Osteoblast (primary cell): ENCODE measurements at regions not wholly inside any gene's neighbourhood (a gene's known extent, or its start where the extent isn't known, plus 50 kb on each side); places are given as distances from the start of the nearest gene placed in this dataset.
A peak's percentile ranks its signal among the peaks of the same experiment; 100 is the strongest.

Source experiments
- DNase-seq: peaks from one replicate; pipeline ENCODE4 v3.0.0; 2011; ENCODE audit warnings: low spot score, mixed read lengths; ENCODE audit not compliant: insufficient read length; ENCODE audit errors: missing footprints
- H2AFZ ChIP-seq: 2 replicates; pipeline ENCODE4 v1.6.0; 2011; ENCODE audit warnings: mild to moderate bottlenecking, low read length
- H3K27ac ChIP-seq: 2 replicates; pipeline ENCODE4 v1.5.1; 2011; ENCODE audit warnings: mild to moderate bottlenecking, low read depth, low read length, moderate library complexity
- H3K27me3 ChIP-seq: 2 replicates; pipeline ENCODE4 v1.6.0; 2012; ENCODE audit warnings: mild to moderate bottlenecking, control low read depth, inconsistent platforms, low read length, moderate library complexity; ENCODE audit not compliant: insufficient read depth
- H3K36me3 ChIP-seq: 2 replicates; pipeline ENCODE4 v1.5.1; 2011; ENCODE audit warnings: mild to moderate bottlenecking, low read length, control low read depth, moderate library complexity; ENCODE audit not compliant: insufficient read depth
- H3K4me1 ChIP-seq: 2 replicates; pipeline ENCODE4 v1.5.1; 2011; ENCODE audit warnings: mild to moderate bottlenecking, low read length, control low read depth, moderate library complexity; ENCODE audit not compliant: insufficient read depth
- H3K4me2 ChIP-seq: 2 replicates; pipeline ENCODE4 v1.6.0; 2011; ENCODE audit warnings: mild to moderate bottlenecking, low read length; ENCODE audit not compliant: insufficient read depth
- H3K4me3 ChIP-seq: fragments of 200-600 bp; sonication (generic); 3 replicates; pipeline ENCODE4 v1.5.1; 2012; ENCODE audit warnings: mild to moderate bottlenecking, low read length, inconsistent platforms; ENCODE audit not compliant: insufficient read depth
- H3K79me2 ChIP-seq: 2 replicates; pipeline ENCODE4 v1.6.0; 2012; ENCODE audit warnings: mild to moderate bottlenecking, low read length, control low read depth, inconsistent platforms; ENCODE audit not compliant: insufficient read depth
- H3K9me3 ChIP-seq: 2 replicates; pipeline ENCODE4 v1.5.1; 2011; ENCODE audit warnings: low read depth, low read length, control low read depth
- H4K20me1 ChIP-seq: 2 replicates; pipeline ENCODE4 v1.6.0; 2012; ENCODE audit warnings: mild to moderate bottlenecking, low read length, control low read depth; ENCODE audit not compliant: insufficient read depth
- CTCF ChIP-seq: IDR thresholded peaks from 2 replicates; pipeline ENCODE4 v1.5.1; 2011; ENCODE audit warnings: mild to moderate bottlenecking, low read depth, low read length, moderate library complexity; ENCODE audit errors: extremely low read depth

GRCh38 chr10:120007261-120007660, 114.7 kb downstream of the SEC23IP start:
- H3K27ac ChIP-seq, result no peak overlapping the region
- DNase-seq, result no peak
- TF ChIP-seq CTCF, result no peak
- H3K4me2 ChIP-seq, result no peak overlapping the region
- no peaks in the 10 kb centered on the region for H3K4me1 ChIP-seq
- H2AFZ ChIP-seq, result no peak overlapping the region
- H3K79me2 ChIP-seq, result no peaks in the 10 kb centered on the region
- H3K4me3 ChIP-seq, result no peak overlapping the region
- H4K20me1 ChIP-seq, result no peaks in the 10 kb centered on the region
- H3K9me3 ChIP-seq, result no peaks in the 10 kb centered on the region
- no peaks in the 10 kb centered on the region for H3K27me3 ChIP-seq
- H3K36me3 ChIP-seq, result no peaks in the 10 kb centered on the region

- H3K4me2 ChIP-seq, result no peak overlapping the region
- H3K9me3 ChIP-seq, result no peaks in the 10 kb centered on the region
Observed at GRCh38 chr10:120011359-120012130, 119.0 kb downstream of the SEC23IP start.

GRCh38 chr10:120012131-120012400, 119.5 kb downstream of the SEC23IP start:
- Histone ChIP-seq H3K36me3 (no peaks in the 10 kb centered on the region), H3K79me2 (no peaks in the 10 kb centered on the region), H3K4me3 (no peak overlapping the region), H3K27ac (no peak overlapping the region), H3K4me1 (no peaks in the 10 kb centered on the region), H4K20me1 (no peaks in the 10 kb centered on the region), H3K9me3 (no peaks in the 10 kb centered on the region), H2AFZ (no peak overlapping the region), H3K4me2 (no peak overlapping the region), H3K27me3 (no peaks in the 10 kb centered on the region)
- DNase-seq, result no peak
- TF ChIP-seq CTCF, result no peak

More at GRCh38 chr10:120011359-120012130, 119.0 kb downstream of the SEC23IP start:
- no peaks in the 10 kb centered on the region for H3K79me2 ChIP-seq
- no peak overlapping the region for H3K4me3 ChIP-seq
- no peak for TF ChIP-seq CTCF
- no peak overlapping the region for H3K27ac ChIP-seq
- no peaks in the 10 kb centered on the region for H3K36me3 ChIP-seq
- H3K27me3 ChIP-seq, result no peaks in the 10 kb centered on the region
- H4K20me1 ChIP-seq, result no peaks in the 10 kb centered on the region
- H2AFZ ChIP-seq, result no peak overlapping the region
- no peaks in the 10 kb centered on the region for H3K4me1 ChIP-seq
- peak; percentile 35 for DNase-seq

- no peaks in the 10 kb centered on the region for H3K36me3 ChIP-seq
- no peak overlapping the region for H3K4me3 ChIP-seq
- no peak for TF ChIP-seq CTCF
- H3K27me3 ChIP-seq, result no peaks in the 10 kb centered on the region
- H2AFZ ChIP-seq, result no peak overlapping the region
- H3K4me1 ChIP-seq, result no peaks in the 10 kb centered on the region
- no peaks in the 10 kb centered on the region for H3K79me2 ChIP-seq
- H3K27ac ChIP-seq, result no peak overlapping the region
- no peaks in the 10 kb centered on the region for H4K20me1 ChIP-seq
- no peaks in the 10 kb centered on the region for H3K9me3 ChIP-seq
- no peak for DNase-seq
- no peak overlapping the region for H3K4me2 ChIP-seq
Observed at GRCh38 chr10:120012566-120012965, 120.0 kb downstream of the SEC23IP start.
